ENCODE measurements at regions not wholly inside any gene's neighbourhood (a gene's known extent, or its start where the extent isn't known, plus 50 kb on each side); places are given as distances from the start of the nearest gene placed in this dataset.

- TF ChIP-seq GATA2 (IDR thresholded peaks at IDR 0.05; ENCODE audit: low read depth, low read length) (no peak), GATA3 (IDR thresholded peaks at IDR 0.05; ENCODE audit: low read depth, low read length) (no peak)
Observed at GRCh38 chr4:170202721-170203120, 113.0 kb upstream of the AADAT start.

DNA sequence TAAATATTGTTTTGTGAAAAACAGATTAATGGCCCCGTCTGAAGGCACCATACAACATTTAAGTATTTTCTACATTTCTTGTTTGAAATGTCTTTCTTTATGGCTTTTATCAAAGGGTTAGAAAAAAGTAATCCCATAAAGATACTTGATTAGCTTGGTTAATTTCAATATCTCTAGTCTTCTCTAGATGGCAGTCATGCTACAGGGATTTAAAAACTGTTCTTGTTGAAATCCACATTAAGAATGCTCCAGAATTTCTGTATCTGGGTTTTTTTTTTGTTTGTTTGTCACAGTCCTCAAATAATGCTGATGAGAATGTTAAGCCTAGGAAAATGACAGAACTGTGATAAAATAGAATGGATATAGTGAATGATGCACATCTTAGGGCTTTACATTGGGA, 109.0 kb upstream of the AADAT start:
- TF ChIP-seq GATA3 (IDR thresholded peaks at IDR 0.05; ENCODE audit: low read depth, low read length), result no peak; the same call in 1 of the 2 replicates
- TF ChIP-seq GATA2 (IDR thresholded peaks at IDR 0.05; ENCODE audit: low read depth, low read length), result no peak

DNA sequence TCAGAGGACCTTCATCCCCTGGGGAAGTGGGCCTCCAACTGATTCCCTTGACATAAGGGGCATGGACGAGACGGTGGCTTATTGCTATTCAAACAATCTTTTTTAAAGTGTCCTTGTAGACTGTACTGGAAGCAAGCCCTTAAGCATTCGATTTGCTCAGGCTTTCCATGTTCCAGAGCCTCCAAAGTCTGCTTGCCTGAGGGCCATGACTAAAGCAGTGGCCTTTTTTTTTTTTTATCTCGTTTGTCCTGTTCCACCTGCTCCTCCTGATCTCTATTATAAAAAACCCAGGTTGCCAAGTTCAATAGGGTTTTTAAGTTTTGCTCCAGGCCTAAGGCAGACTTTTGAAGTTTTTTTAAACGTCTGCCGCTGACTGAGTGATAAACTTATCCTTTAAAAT, 103.7 kb upstream of the AADAT start:
- TF ChIP-seq GATA2 (IDR thresholded peaks at IDR 0.05; ENCODE audit: low read depth, low read length) (no peak), GATA3 (IDR thresholded peaks at IDR 0.05; ENCODE audit: low read depth, low read length) (no peak)

DNA sequence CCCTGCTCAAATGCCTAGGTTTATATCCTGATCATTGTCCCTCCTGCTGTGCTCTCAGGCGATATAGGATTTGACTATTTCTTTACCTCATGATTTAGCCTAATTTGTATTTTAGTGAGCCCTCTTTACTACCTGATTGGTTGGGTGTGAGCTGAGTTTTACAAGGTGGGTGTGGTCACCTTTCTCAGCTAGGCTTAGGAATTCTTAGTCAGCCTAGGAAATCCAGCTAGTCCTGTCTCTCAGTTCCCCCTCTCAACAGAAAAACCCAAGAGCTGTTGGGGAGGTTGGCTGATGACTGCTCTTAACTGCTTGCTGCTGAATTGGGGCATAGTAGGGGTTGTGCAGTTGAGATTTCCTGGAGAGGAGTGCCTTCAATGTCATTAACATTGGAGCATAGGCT, 100.5 kb upstream of the AADAT start:
- no peak for TF ChIP-seq GATA3 (IDR thresholded peaks at IDR 0.05; ENCODE audit: low read depth, low read length)
- no peak for TF ChIP-seq GATA2 (IDR thresholded peaks at IDR 0.05; ENCODE audit: low read depth, low read length)

DNA sequence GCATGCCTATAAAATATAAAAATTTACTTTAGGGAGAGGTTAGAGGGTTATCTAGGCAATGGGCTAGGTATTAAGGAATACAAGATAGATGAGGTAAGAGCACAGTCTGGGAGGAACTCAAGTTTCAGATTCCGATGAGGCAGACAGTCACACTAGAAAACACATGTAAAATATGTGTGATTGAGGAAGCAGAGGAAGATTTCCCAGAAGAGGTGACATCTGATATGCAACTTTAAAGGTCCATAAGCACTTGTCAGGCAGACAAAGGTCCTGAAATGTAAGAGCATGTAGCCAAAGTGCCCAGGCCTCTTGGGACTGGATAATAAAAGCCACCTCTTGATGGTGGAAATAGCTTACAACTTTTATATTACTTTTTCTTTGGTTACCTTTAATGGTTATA, 81.1 kb upstream of the AADAT start:
- TF ChIP-seq GATA3 (IDR thresholded peaks at IDR 0.05; ENCODE audit: low read depth, low read length) (no peak), GATA2 (IDR thresholded peaks at IDR 0.05; ENCODE audit: low read depth, low read length) (no peak)

- TF ChIP-seq GATA3 (IDR thresholded peaks at IDR 0.05; ENCODE audit: low read depth, low read length), result no peak
- no peak for TF ChIP-seq GATA2 (IDR thresholded peaks at IDR 0.05; ENCODE audit: low read depth, low read length)
Observed at GRCh38 chr4:170169699-170170098, 79.9 kb upstream of the AADAT start.

- TF ChIP-seq GATA2 (IDR thresholded peaks at IDR 0.05; ENCODE audit: low read depth, low read length), result no peak
- no peak for TF ChIP-seq GATA3 (IDR thresholded peaks at IDR 0.05; ENCODE audit: low read depth, low read length)
Observed at GRCh38 chr4:170167678-170168077, 77.9 kb upstream of the AADAT start.

DNA sequence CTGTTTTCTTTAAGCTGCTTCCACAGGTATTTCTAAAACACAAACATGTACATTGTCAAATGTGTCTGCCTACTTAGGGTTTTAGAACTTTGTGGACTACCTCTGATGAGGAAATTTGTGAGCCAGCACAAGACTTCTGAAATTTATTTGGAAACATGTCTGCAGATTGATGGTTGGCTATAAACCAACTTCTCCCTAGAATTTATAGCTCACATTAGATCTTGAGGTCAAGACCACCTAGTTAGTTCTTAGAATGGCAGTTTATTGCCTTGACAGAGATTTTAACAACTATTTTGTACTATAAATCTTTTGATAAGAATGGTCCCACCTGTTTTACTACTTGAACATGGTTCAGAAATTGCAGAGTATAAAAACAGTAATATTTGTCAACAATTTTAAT, 72.7 kb upstream of the AADAT start:
- TF ChIP-seq GATA3 (IDR thresholded peaks at IDR 0.05; ENCODE audit: low read depth, low read length), result no peak
- TF ChIP-seq GATA2 (IDR thresholded peaks at IDR 0.05; ENCODE audit: low read depth, low read length), result no peak

DNA sequence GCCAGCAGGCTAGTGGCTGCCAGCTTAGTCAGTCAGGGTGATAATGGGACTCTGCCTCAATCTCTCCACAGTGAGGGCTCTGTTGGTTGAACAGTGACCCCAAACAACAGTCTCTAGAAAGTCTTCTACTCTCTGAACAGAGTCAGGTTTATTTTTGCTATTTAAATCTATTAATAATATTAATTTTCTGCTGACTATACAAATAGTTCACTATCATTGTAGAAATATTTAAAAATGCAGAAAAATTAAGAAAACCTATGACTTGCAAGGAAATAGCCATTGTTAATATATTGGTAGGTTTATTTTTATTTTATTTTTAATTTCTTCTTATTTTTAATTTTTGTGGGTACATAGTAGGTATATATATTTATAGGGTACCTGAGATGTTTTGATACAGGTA, 67.9 kb upstream of the AADAT start:
- TF ChIP-seq GATA3 (IDR thresholded peaks at IDR 0.05; ENCODE audit: low read depth, low read length) (no peak), GATA2 (IDR thresholded peaks at IDR 0.05; ENCODE audit: low read depth, low read length) (no peak)

DNA sequence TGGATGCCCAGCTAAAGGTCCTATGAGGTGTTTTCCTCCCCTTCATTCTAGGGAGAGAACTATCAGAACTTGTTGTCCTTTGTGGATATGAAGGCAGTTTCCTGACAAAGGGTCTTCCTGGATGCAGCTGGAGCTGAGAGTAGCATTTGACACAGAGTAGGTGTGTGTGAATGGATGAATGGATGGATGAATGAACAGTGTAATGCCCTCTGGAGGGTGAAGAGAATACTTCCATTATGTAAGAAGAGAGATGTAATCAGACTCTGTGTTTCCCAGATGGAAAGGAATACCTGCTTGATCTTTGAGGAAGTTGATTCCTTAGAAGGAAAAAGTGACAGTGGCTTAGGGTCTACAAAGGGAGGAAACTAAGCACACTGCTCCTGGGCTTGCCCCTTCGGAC, 55.4 kb upstream of the AADAT start:
- TF ChIP-seq GATA3 (IDR thresholded peaks at IDR 0.05; ENCODE audit: low read depth, low read length) (no peak), GATA2 (IDR thresholded peaks at IDR 0.05; ENCODE audit: low read depth, low read length) (no peak)

GRCh38 chr4:170139764-170140163, 50.0 kb upstream of the AADAT start:
- TF ChIP-seq GATA2 (IDR thresholded peaks at IDR 0.05; ENCODE audit: low read depth, low read length), result no peak
- TF ChIP-seq GATA3 (IDR thresholded peaks at IDR 0.05; ENCODE audit: low read depth, low read length), result no peak

Measured in SH-SY5Y (cell line).